ENCODE measurements at regions not wholly inside any gene's neighbourhood (a gene's known extent, or its start where the extent isn't known, plus 50 kb on each side); places are given as distances from the start of the nearest gene placed in this dataset.

GRCh38 chr1:189431447-189431846 lies 1046.2 kb downstream of the BRINP3 start:
- TF ChIP-seq CTCF (IDR thresholded peaks at IDR 0.05; ENCODE audit: borderline replicate concordance, extremely low read depth, low read length, poor library complexity, severe bottlenecking) = no peak
- no peak for TF ChIP-seq EZH2 (IDR thresholded peaks at IDR 0.05; ENCODE audit: borderline replicate concordance, low read depth, low read length, severe bottlenecking)
